ENCODE measurements at regions not wholly inside any gene's neighbourhood (a gene's known extent, or its start where the extent isn't known, plus 50 kb on each side); places are given as distances from the start of the nearest gene placed in this dataset.

- TF ChIP-seq POLR2A (IDR thresholded peaks at IDR 0.05) = no peak
- no peak for TF ChIP-seq POLR2AphosphoS5 (IDR thresholded peaks at IDR 0.05)
- no peak for TF ChIP-seq CTCF (IDR thresholded peaks at IDR 0.05)
- TF ChIP-seq EP300 (IDR thresholded peaks at IDR 0.05; ENCODE audit: low read depth) = no peak
Measured at GRCh38 chr10:106493226-106493625, 671.3 kb downstream of the SORCS1 start.
